Hematopoietic multipotent progenitor cell (in vitro differentiated cells): ENCODE measurements at regions not wholly inside any gene's neighbourhood (a gene's known extent, or its start where the extent isn't known, plus 50 kb on each side); places are given as distances from the start of the nearest gene placed in this dataset.

ENCODE experiments used
- DNase-seq, 3 donors: peaks; one replicate each; pipeline ENCODE4 v3.0.0-alpha.2; 2011 to 2015; ENCODE audit warnings: low read depth in 2 of 3, low spot score in 2 of 3

DNA sequence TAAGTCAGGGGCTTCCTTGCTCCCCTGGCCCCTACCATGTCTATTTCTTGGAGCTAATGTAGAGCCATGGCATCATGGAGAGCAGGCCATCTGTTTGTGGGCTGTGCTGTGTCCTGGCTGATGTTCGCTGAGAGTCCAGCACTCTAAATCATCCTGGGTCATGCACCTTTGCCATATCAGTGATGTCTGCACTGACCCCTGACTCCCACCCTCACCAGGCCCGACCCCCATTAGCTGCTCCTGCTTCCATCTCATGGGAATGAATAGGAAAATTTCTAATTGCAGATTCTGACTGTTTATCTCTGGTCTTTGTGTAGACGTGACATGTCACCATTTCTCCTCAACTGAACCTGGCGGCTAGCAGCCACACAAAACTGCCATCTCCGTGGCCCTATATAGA lies 236.9 kb downstream of the NSG2 start:
- no peak for DNase-seq

DNA sequence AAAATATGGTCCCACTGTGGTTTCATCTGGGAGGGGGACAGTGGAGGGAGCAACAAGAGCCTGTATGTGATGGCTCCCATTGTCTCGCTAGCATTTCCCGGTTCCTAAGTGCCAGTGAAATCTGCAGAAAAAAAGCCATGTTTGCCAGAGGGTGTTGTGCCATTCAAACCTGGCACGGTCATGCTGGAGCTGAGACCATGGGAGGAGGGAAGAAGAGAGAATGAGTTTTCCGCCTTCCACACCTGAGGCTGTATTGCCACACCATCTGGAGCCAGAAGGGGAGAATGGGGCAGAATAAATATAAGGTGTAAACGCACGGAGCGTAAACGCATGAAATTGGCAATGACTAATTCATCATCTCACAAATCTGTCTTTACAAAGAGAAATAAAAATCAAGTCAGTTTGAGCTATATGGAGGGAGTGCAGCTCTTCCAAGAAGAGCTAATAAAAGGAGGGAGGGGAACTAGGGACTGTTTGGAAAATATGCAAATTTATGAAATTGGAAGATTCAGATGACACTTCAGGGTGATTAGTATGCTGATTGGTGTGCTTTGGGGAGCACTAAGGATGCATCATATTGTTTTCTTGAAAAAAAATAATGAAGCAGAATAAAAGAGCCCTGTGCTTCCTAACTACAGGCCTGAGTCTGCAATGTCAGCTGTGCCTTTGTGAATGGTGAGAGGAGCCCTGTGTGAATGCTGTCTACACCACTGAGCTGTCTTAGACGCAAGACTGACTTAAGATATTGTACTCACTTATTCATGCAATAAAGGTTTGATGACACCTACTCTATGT lies 237.9 kb downstream of the NSG2 start:
- no peak for DNase-seq

DNA sequence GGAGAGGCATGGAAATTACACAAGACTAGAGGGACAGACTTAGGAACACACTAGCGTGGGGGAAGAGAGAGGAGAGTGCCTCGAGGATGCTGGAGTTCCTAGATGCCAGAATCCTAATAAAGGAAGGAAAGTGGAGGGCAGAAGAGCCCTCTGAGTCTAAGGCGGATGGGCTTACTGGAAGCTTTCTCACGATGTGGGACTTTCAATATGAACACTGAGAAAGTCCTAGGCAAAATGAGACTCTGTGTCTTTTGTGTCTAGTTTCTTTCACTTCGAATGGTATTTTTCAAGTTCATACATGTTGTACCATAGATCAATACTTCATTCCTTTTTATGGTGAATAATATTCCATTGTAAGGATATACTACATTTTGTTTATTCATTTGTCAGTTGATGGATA lies 239.4 kb downstream of the NSG2 start:
- no peak for DNase-seq

- DNase-seq, result no peak
Observed at GRCh38 chr5:174287761-174288160, 242.3 kb downstream of the NSG2 start.

GRCh38 chr5:174288439-174288838 lies 242.9 kb downstream of the NSG2 start:
- DNase-seq, result no peak

DNA sequence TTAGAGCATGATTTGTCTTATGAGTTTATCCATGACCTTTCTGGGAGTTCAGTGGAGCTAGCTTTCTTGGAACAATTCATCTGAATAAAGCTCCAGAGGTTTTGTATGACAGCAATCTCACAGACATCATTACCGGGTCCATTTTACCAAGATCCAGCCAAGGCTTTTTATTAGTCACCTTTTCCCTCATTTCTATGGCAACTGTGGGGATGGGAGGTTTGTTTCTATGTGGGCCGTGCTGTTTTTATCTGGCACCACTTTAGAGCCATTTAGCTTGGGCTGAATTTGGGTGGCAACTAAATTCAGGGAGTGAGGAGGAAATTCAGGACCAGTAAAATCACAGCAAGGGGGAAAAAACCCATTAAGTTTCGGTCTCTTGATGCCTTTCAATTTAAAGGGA lies 245.7 kb downstream of the NSG2 start:
- DNase-seq, result no peak

GRCh38 chr5:174292348-174292747 lies 246.8 kb downstream of the NSG2 start:
- no peak for DNase-seq

DNA sequence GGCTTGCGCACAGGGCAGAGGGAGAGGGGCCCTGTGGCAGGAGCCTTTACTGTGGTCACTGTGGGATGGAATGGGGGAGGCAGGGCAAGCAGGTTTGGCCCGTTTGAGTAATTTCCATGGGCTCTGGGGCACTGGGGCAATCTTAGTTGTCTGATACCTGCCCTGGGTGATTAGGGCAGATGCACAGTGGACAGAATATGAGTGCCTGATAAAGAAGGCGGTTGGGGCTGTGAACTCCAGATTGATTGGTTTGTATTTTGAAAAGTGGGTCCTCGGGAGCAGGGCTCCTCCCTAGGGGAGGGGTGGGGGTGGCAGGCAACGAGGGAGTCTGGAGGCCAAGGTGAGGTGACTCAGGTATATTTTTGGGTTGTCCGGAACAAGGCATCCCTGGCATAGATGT lies 247.5 kb downstream of the NSG2 start:
- DNase-seq, result no peak

- no peak for DNase-seq
Observed at GRCh38 chr5:174293481-174293880, 248.0 kb downstream of the NSG2 start.

- DNase-seq, result no peak
Observed at GRCh38 chr5:174294891-174295620, 249.6 kb downstream of the NSG2 start.

GRCh38 chr5:174295702-174296436 lies 250.4 kb downstream of the NSG2 start:
- DNase-seq, result no peak

DNA sequence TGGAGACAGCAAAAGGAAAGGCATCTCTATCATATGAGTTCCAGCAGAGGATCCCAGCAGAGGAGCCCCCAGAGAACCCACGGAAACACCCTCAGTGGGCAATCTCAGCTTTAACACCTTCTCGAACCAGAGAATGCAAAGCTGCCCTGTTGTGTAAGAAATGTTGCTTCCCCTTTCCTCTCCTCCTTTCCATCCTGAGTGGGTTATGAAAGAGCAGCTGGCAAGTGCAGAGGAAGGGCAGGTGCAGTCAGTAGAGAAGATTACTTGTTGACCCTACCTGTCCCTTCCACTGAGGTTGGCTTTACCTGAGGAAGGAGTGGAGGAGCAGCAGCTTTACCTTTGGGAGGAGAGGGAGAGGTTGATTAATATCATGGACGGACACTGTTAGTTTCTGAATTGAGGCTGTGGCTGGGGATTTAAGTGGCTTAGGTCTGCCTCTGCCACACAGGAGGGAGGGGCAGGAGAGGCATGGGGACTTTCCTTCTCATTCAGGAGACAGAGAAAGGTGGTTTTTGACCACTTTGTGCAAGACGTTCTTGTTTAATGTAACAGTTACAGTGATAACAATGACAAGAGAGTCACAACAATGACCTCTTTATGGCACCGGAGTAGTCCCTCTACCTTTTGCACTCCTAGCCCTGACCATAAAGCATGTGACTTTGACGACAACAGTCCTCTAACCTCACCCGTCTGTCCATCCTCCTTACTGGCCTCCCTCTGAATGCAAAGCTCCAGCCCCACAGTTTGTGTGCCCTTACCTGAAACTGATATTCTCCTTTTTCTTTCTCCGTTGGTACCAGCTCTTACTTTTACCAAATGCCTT lies 254.8 kb downstream of the NSG2 start:
- no peak for DNase-seq

GRCh38 chr5:174300941-174301761 lies 255.6 kb downstream of the NSG2 start:
- DNase-seq, result no peak

DNA sequence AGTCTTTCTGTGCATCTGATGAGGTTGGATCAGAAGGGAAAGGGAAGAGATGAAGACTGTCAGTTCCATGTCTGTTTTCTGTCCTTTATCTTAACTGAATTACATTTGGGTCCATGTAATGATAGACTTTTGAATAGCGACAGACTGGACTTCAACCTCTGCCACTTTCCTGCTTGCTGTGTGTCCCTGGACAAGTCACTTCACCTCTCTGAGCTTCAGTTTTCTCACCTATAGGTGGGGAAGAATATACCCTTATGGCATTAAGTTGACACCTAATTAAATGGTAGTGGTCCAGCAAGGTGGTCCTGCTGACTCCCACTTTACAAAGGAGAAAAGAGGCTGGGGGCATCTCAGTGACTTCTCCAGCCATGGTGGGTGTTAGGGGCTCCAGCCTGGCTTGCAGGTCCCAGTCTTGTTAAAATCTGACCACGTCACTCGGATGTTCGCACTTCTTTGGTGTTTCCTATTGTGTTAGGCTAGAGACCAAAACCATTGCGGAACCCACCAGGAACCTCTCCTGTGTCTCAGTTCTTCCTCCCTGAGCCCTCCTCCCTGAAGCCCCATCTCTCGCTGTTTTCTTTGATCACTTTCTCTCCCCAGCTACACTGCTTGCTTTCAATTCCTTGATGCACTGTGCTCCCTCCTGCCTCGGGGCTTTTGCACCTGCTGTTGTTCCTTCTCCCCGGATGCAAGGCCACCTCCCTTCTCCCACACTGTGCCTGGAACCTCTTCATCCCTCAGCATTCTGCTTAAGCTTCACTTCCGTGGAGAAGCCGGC lies 256.5 kb downstream of the NSG2 start:
- DNase-seq, result no peak

DNA sequence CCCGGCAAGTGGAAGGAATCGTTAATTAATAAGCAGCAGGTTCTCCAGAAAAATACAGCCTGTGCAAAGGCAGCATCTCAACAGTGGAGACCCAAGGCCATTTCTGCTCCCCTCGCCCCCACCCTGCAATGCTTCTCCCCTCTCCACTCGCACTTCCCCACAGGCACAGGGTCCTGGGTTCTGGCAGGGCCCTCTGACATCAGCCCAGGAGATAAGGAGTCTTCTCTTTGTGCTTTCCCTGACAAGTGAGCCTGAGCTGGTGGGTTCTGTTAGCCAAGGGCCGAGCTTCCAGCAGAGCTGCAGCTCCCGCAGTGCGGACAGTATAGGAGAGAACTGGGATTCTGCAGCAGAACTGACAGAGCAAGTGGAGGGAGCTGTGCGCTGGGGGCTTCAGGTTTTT lies 257.5 kb downstream of the NSG2 start:
- DNase-seq, result no peak

- no peak for DNase-seq
Observed at GRCh38 chr5:174303437-174304045, 258.0 kb downstream of the NSG2 start.

DNA sequence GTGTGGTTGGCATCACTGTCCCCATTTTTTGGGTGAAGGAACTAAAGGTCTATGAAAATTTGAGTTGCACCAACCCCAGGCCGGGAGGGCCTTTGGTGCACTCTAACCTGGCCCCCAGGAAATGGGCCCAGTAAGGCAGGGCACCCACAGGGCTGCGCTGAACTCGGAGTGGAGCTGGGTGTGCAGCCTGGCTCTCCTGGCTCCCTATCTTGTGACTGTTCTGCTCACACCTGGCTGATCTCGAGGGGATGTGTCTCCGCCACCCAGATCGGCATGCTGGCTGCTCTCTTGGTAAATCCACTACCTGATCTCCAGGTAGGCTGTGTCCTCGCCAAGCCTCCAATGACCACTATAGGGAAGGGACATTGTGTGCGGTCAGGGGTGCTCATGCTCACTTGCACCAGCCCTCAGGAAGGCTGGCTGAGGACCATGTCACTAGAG lies 259.8 kb downstream of the NSG2 start:
- DNase-seq, result no peak

GRCh38 chr5:174306345-174307030 lies 261.0 kb downstream of the NSG2 start:
- DNase-seq, result no peak
